HG03095 (cell line): ENCODE measurements at regions not wholly inside any gene's neighbourhood (a gene's known extent, or its start where the extent isn't known, plus 50 kb on each side); places are given as distances from the start of the nearest gene placed in this dataset.

Experiments
- ATAC-seq: cut with Tn5 transposase; IDR thresholded peaks from one replicate; pipeline ENCODE4 v1.9.1; 2021; ENCODE audit warnings: moderate library complexity; ENCODE audit not compliant: unreplicated experiment

GRCh38 chr1:59018860-59019259 is 235.0 kb upstream of the JUN start:
- no peak for ATAC-seq

- peak; percentile 94 for ATAC-seq
Observed at GRCh38 chr1:59020151-59020997, 236.5 kb upstream of the JUN start.

GRCh38 chr1:59022199-59022598 is 238.4 kb upstream of the JUN start:
- no peak for ATAC-seq

- no peak for ATAC-seq
Observed at GRCh38 chr1:59022799-59023198, 239.0 kb upstream of the JUN start.

GRCh38 chr1:59025201-59025600 is 241.4 kb upstream of the JUN start:
- no peak for ATAC-seq

GRCh38 chr1:59025898-59026426 is 242.1 kb upstream of the JUN start:
- peak; percentile 92 for ATAC-seq

GRCh38 chr1:59026472-59026948 is 242.7 kb upstream of the JUN start:
- peak; percentile 19 for ATAC-seq

- ATAC-seq = no peak
Observed at GRCh38 chr1:59027177-59027576, 243.3 kb upstream of the JUN start.

- ATAC-seq = no peak
Observed at GRCh38 chr1:59028048-59028447, 244.2 kb upstream of the JUN start.

GRCh38 chr1:59029411-59030167 is 245.7 kb upstream of the JUN start:
- ATAC-seq = no peak

GRCh38 chr1:59032228-59032627 is 248.4 kb upstream of the JUN start:
- ATAC-seq = no peak

- ATAC-seq = no peak
Observed at GRCh38 chr1:59033761-59034160, 249.9 kb upstream of the JUN start.

- ATAC-seq = no peak
Observed at GRCh38 chr1:59034925-59035324, 251.1 kb upstream of the JUN start.

GRCh38 chr1:59039551-59039950 is 255.7 kb upstream of the JUN start:
- no peak for ATAC-seq

GRCh38 chr1:59040486-59040885 is 256.4 kb upstream of the FGGY start:
- no peak for ATAC-seq

- ATAC-seq = no peak
Observed at GRCh38 chr1:59041646-59042277, 255.1 kb upstream of the FGGY start.

- no peak for ATAC-seq
Observed at GRCh38 chr1:59043796-59044195, 253.1 kb upstream of the FGGY start.

- no peak for ATAC-seq
Observed at GRCh38 chr1:59044535-59045121, 252.3 kb upstream of the FGGY start.

GRCh38 chr1:59045137-59045536 is 251.8 kb upstream of the FGGY start:
- ATAC-seq = no peak

- ATAC-seq = peak; percentile 46
Observed at GRCh38 chr1:59045636-59046035, 251.3 kb upstream of the FGGY start.

GRCh38 chr1:59046134-59046533 is 250.8 kb upstream of the FGGY start:
- peak; percentile 11 for ATAC-seq
